Tibial artery (tissue), 4 donors: ENCODE measurements at regions not wholly inside any gene's neighbourhood (a gene's known extent, or its start where the extent isn't known, plus 50 kb on each side); places are given as distances from the start of the nearest gene placed in this dataset.
"Not testable (repeated sequence)": the region's sequence is repeated elsewhere in the genome, so short reads cannot be mapped to it uniquely, and the experiment has no call there.

Experiments used
- DNase-seq, 2 donors: peaks; one replicate each; pipeline ENCODE4 v3.0.0-alpha.2; 2019
- H3K27ac ChIP-seq, 2 donors: fragments of 200-600 bp; sonication (generic) in 1 of 2; 1 replicate in 1 of 2; 2 replicates in 1 of 2; pipeline ENCODE4 v1.5.1; 2018 to 2019; ENCODE audit warnings: mild to moderate bottlenecking in 1 of 2
- H3K27me3 ChIP-seq, 2 donors: fragments of 200-600 bp; sonication (generic) in 1 of 2; one replicate each; pipeline versions ENCODE4 v1.5.1 to v1.6.0; 2016 to 2019
- H3K36me3 ChIP-seq, 3 donors: fragments of 200-600 bp; sonication (generic) in 2 of 3; one replicate each; pipeline ENCODE4 v1.5.1; 2016 to 2019; ENCODE audit warnings: mild to moderate bottlenecking in 2 of 3
- H3K4me1 ChIP-seq, 4 donors: fragments of 200-600 bp; sonication (generic) in 2 of 4; 1 replicate in 3 of 4; 2 replicates in 1 of 4; pipeline ENCODE4 v1.5.1; 2016 to 2019
- H3K4me3 ChIP-seq, 2 donors: fragments of 200-600 bp; sonication (generic) in 1 of 2; 1 replicate in 1 of 2; 2 replicates in 1 of 2; pipeline ENCODE4 v1.5.1; 2018 to 2019; ENCODE audit warnings: mild to moderate bottlenecking in 2 of 2
- H3K9me3 ChIP-seq, 3 donors: fragments of 200-600 bp; sonication (generic) in 1 of 3; one replicate each; pipeline ENCODE4 v1.5.1; 2016 to 2019
- intact Hi-C: fragments of 100-400 bp; cut with DNase I; formaldehyde crosslinking; loops from one replicate; pipeline ENCODE4 v1.15.0; 2023; ENCODE audit warnings: low total_unique reads
- TF ChIP-seq, protein P1 (sequence below), 2 experiments: fragments of 200-600 bp in 1 of 2; fragments of 450-650 bp in 1 of 2; IDR thresholded peaks; one replicate each; pipeline ENCODE4 v1.5.1; 2017 to 2019; ENCODE audit warnings: antibody characterized with exemption in 2 of 2, mild to moderate bottlenecking in 1 of 2, moderate library complexity in 1 of 2

DNA sequence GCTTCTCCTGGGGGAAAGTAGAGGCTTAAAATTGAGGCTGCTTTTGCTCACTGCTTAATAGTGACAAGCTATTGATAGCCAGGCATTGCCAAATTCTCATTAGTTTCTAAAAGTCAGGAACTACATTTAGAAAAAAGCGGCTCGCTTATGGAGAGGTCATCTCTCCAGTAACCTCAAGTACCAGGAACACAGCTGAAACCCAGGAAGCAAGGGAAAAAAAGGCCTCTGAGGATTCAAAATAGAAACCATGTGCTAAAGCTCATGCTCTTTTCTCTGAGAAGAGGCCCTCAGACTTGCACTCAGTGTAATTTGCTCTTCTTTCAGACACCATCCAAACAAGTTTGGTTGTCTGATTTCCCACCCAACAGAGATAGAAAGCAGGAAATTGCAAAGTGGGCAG, 261.4 kb upstream of the USP25 start:
- no peak overlapping the region for H3K27ac ChIP-seq
- no peaks in the 10 kb centered on the region for H3K9me3 ChIP-seq
- intact Hi-C loops, result no loop called here
- no peaks in the 10 kb centered on the region for H3K27me3 ChIP-seq
- no peaks in the 10 kb centered on the region for H3K36me3 ChIP-seq
- TF ChIP-seq, protein P1, sequence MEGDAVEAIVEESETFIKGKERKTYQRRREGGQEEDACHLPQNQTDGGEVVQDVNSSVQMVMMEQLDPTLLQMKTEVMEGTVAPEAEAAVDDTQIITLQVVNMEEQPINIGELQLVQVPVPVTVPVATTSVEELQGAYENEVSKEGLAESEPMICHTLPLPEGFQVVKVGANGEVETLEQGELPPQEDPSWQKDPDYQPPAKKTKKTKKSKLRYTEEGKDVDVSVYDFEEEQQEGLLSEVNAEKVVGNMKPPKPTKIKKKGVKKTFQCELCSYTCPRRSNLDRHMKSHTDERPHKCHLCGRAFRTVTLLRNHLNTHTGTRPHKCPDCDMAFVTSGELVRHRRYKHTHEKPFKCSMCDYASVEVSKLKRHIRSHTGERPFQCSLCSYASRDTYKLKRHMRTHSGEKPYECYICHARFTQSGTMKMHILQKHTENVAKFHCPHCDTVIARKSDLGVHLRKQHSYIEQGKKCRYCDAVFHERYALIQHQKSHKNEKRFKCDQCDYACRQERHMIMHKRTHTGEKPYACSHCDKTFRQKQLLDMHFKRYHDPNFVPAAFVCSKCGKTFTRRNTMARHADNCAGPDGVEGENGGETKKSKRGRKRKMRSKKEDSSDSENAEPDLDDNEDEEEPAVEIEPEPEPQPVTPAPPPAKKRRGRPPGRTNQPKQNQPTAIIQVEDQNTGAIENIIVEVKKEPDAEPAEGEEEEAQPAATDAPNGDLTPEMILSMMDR (IDR thresholded peaks at IDR 0.05), result no peak
- no peaks in the 10 kb centered on the region for H3K4me1 ChIP-seq
- H3K4me3 ChIP-seq, result no peak overlapping the region
- no peak for DNase-seq

DNA sequence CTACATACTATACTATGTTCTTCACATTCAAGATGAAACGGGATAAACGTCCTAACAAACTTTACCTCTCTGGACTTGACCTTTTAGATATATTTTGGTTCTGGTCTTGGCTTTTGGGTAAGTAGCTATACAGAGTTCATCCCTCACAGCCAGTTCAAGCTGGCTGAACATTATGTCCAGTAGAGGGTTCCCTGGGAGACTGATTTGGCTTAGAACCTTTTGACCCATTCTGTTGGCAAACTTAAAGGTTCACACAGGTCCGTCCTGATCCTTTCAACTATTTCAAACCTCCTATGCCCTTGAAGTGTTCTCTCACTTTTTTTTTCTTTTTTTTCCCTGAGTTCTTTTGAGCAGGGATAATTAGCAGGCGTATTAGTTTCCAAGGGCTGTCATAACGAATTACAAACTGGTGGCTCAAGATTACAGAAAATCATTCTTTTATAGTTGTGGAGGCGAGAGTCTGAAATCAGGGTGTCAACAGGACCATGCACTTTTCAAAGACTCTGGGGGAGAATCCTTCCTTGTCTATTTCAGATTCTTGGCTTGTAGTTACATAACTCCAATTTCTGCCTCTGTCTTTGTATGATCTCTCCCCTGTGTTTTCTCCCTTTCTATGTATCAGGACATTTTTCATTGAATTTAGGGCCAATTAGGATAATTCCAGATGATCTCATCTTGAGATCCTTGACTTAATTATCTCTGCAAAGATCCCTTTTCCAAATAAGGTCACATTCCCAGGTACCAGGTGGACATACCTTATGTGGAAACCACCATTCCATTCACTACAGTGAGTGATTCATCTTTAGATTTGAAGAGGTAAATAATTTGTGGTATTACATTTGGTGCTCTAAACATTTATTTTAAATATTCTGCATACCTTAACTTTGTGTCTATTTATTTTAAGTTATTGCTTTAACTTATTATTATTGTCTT, 257.4 kb upstream of the USP25 start:
- TF ChIP-seq, protein P1 (IDR thresholded peaks at IDR 0.05), result no peak
- intact Hi-C loops, result no loop called here

DNA sequence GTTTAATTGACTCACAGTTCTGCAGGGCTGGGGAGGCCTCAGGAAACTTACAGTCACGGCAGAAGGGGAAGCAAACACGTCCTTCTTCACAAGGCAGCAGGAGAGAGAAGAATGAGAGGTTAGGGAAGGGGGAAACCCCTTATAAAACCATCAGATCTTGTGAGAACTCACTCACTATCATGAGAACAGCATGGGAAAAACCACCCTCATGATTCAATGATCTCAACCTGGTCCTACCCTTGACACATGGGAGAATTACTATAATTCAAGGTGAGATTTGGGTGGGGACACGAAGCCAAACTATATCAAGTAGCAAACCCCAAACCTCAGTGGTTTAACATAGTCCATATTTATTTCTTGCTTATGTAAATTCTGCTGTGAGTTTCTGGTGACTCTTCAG, 252.0 kb upstream of the USP25 start:
- H3K4me3 ChIP-seq, H3K27me3 ChIP-seq, intact Hi-C loops, DNase-seq, H3K9me3 ChIP-seq, H3K36me3 ChIP-seq, H3K4me1 ChIP-seq, H3K27ac ChIP-seq: not testable (repeated sequence)

More for the DNA sequence above, 257.4 kb upstream of the USP25 start:
- H3K27ac ChIP-seq, result no peak overlapping the region
- no peak for DNase-seq
- H3K9me3 ChIP-seq, result no peaks in the 10 kb centered on the region
- H3K36me3 ChIP-seq, result no peaks in the 10 kb centered on the region
- no peaks in the 10 kb centered on the region for H3K27me3 ChIP-seq
- no peak overlapping the region for H3K4me3 ChIP-seq
- H3K4me1 ChIP-seq, result no peaks in the 10 kb centered on the region

DNA sequence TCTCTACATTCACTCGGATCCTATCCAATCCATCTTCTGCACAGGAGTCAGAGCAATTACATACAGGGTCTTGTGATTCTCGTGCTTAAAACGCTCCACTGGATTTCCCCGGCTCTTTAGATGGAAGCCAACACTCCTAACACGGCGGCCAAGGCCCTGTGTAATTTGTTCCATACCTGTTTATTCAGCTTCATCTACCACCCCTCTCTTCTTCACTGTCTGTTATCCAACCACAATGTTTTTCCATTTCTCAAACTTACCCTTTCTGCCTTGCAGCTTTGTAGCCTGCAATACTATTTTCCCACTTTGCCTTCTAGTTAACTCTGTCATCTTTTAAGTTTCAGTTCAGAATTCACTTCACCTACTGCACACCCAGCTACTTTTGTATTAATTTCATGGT, 249.6 kb upstream of the USP25 start:
- TF ChIP-seq, protein P1 (IDR thresholded peaks at IDR 0.05), result no peak
- Histone ChIP-seq H3K9me3 (no peaks in the 10 kb centered on the region), H3K27me3 (no peaks in the 10 kb centered on the region), H3K4me3 (no peak overlapping the region), H3K4me1 (no peaks in the 10 kb centered on the region), H3K27ac (no peak overlapping the region), H3K36me3 (no peaks in the 10 kb centered on the region)
- no peak for DNase-seq
- intact Hi-C loops, result loop anchor here (10.0 kb wide), 2 partner anchors 425 to 615 kb away; no protein-coding TSS in a partner anchor

DNA sequence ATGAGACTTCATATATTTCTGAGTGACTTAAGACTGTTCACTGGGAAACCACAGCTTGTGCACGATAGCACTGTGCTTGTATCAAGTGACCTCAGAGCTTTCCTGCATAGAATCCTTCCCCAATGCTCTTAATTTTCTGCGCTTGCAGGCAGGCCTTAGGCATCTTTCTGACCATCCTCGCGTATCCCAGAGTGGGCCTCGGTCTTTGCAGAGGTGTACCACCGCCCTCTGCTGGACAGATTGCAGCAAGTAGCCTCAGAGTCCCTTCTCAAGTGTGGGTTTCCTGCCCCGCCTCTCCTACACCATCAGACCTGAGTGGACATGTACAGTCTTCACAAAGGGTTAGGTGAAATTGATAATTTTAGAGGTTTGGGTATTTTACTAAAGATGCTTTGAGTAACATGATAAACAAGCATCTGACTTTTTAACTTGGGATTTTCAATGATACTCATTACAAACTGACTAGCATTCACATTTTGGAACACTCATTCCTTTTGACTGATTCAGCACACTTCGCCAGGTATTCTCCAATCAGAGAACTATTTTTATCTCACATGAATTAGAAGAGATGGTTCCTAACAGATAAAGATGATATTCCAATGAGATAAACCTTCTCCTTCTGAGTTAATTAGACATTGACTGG, 246.5 kb upstream of the USP25 start:
- TF ChIP-seq, protein P1 (IDR thresholded peaks at IDR 0.05), result peak; percentile 82 to 88
- H3K27me3 ChIP-seq, result no peaks in the 10 kb centered on the region
- no peak overlapping the region for H3K27ac ChIP-seq
- DNase-seq, result peak; percentile 85 to 86
- no peaks in the 10 kb centered on the region for H3K9me3 ChIP-seq
- H3K4me1 ChIP-seq, result no peaks in the 10 kb centered on the region
- intact Hi-C loops, result loop anchor here (10.0 kb wide), 2 partner anchors 428 to 618 kb away; no protein-coding TSS in a partner anchor
- H3K36me3 ChIP-seq, result no peaks in the 10 kb centered on the region
- H3K4me3 ChIP-seq, result no peak overlapping the region
